Medulla oblongata (tissue), 1 donor: ENCODE measurements at regions not wholly inside any gene's neighbourhood (a gene's known extent, or its start where the extent isn't known, plus 50 kb on each side); places are given as distances from the start of the nearest gene placed in this dataset.
"Not testable (repeated sequence)": the region's sequence is repeated elsewhere in the genome, so short reads cannot be mapped to it uniquely, and the experiment has no call there.

ENCODE experiments used
- DNase-seq: peaks from one replicate; pipeline ENCODE4 v3.0.0-alpha.2; 2015; ENCODE audit errors: extremely low spot score

GRCh38 chr13:80841414-80841813 is 500.5 kb upstream of the SPRY2 start:
- DNase-seq = no peak

- DNase-seq = no peak
Measured at GRCh38 chr13:80840316-80840976, 499.5 kb upstream of the SPRY2 start.

GRCh38 chr13:80835902-80836301 is 495.0 kb upstream of the SPRY2 start:
- no peak for DNase-seq

- no peak for DNase-seq
Measured at GRCh38 chr13:80830431-80830830, 489.5 kb upstream of the SPRY2 start.

GRCh38 chr13:80828759-80829158 is 487.8 kb upstream of the SPRY2 start:
- DNase-seq = no peak

GRCh38 chr13:80825276-80825675 is 484.4 kb upstream of the SPRY2 start:
- no peak for DNase-seq

GRCh38 chr13:80824229-80824628 is 483.3 kb upstream of the SPRY2 start:
- DNase-seq = no peak

GRCh38 chr13:80823472-80823871 is 482.5 kb upstream of the SPRY2 start:
- DNase-seq = no peak

GRCh38 chr13:80821466-80821865 is 480.5 kb upstream of the SPRY2 start:
- no peak for DNase-seq

- DNase-seq = no peak
Measured at GRCh38 chr13:80817979-80818378, 477.1 kb upstream of the SPRY2 start.

GRCh38 chr13:80814541-80814940 is 473.6 kb upstream of the SPRY2 start:
- no peak for DNase-seq

- DNase-seq = not testable (repeated sequence)
Measured at GRCh38 chr13:80810294-80810693, 469.4 kb upstream of the SPRY2 start.

GRCh38 chr13:80802946-80803345 is 462.0 kb upstream of the SPRY2 start:
- DNase-seq = no peak

GRCh38 chr13:80798576-80799133 is 457.7 kb upstream of the SPRY2 start:
- DNase-seq = no peak

GRCh38 chr13:80787604-80788003 is 446.7 kb upstream of the SPRY2 start:
- DNase-seq = no peak

GRCh38 chr13:80783926-80784565 is 443.1 kb upstream of the SPRY2 start:
- DNase-seq = peak; percentile 6

GRCh38 chr13:80782441-80782840 is 441.5 kb upstream of the SPRY2 start:
- DNase-seq = no peak

GRCh38 chr13:80778297-80778696 is 437.4 kb upstream of the SPRY2 start:
- DNase-seq = no peak

GRCh38 chr13:80757694-80758093 is 416.8 kb upstream of the SPRY2 start:
- DNase-seq = no peak

GRCh38 chr13:80755910-80756309 is 415.0 kb upstream of the SPRY2 start:
- peak; percentile 22 for DNase-seq

- DNase-seq = no peak
Measured at GRCh38 chr13:80754441-80754840, 413.5 kb upstream of the SPRY2 start.

GRCh38 chr13:80753866-80754265 is 412.9 kb upstream of the SPRY2 start:
- DNase-seq = no peak

- no peak for DNase-seq
Measured at GRCh38 chr13:80751854-80752253, 410.9 kb upstream of the SPRY2 start.
